Activated CD4-positive, alpha-beta T cell treated with anti-CD3 and anti-CD28 coated beads, Interleukin-2, Interleukin-4, amounts not matched to agents 100 ng/mL and 50 ng/mL, durations not matched to agents 16 hours and 8 hours (primary cell): ENCODE measurements at regions not wholly inside any gene's neighbourhood (a gene's known extent, or its start where the extent isn't known, plus 50 kb on each side); places are given as distances from the start of the nearest gene placed in this dataset.

Experiments used
- DNase-seq: peaks from one replicate; pipeline ENCODE4 v3.0.0-alpha.2; 2020; ENCODE audit warnings: low spot score

DNA sequence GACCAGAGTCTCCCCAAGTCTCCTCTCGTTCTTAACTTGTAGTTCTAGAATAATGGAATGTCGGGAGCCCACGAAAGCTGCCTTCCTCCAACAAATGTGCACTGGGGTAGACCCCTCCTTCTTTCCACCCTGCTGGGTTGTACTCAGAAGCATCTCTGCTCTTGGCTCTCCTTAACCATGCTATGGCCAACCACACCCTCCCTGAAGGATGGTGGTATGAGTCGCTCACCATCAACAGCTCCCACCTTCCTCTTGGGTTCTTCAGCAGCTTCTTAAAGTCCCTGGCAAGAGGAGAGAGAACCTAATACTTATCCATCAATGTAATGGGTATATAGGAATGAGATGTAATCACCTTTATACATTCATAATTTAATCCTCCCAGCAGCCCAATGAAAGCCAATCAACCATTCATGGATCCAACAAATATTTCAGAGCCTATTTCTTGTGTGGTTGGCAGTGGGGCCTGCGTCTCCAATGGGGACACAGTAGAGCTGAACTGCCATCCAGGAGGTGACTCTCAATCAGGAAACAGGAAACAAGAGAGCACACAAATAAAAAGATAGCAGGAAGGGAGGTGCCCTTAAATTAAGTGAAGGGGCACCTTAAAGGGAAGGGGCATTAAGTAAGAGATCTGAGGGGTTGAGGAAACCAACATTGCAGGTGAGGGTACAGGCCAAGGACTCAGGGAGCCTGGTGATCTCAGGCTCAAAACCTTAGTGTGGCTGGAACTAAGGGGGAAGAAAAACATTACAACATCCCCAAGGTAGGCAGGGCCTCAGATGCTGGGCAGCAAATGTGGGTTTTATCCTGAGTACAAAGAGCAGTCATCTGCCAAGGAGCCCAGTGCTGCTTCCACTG is 64.4 kb upstream of the ETS2 start:
- DNase-seq, result no peak

DNA sequence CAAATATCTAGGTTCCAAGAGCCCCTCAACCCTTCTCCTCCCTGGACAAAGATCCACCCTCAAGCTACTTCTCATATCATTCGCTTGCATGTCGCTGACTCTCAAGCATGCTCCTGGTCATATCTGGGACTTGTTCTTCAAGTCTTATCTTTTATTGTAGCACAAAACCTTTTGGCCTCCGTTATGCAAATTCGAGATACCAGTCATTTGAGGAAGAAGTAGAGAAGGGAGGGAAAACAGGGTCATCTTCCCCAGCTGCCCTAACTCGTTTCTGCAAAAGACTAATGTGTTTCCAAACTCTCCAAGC is 63.8 kb upstream of the ETS2 start:
- no peak for DNase-seq

DNA sequence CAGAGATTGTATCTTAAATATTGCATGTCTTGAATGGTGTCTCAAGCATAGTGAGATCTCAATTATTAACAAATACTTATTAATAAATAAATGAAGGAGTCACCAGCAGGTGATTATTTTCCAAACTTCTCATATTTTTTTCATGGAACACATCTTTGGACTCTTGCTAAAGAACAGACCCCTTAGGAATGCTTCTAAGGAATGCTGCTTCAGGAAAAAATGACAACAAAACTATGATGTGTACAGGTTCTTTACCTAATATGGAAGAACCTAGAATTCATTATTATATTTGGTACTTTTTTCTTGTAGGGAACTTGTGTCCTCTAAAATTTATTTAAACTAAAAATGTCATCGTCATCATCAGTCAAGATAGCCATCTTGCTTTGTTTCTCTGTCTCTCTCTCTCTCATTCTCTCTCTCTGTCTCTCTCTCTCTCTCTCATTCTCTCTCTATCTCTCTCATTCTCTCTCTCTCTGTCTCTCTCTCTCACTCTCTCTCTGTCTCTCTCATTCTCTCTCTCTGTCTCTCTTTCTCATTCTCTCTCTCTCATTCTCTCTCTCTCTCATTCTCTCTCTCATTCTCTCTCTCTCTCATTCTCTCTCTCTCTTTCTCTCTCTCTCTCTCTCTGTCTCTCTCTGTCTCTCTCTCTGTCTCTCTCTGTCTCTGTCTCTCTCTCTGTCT is 63.0 kb upstream of the ETS2 start:
- no peak for DNase-seq

DNA sequence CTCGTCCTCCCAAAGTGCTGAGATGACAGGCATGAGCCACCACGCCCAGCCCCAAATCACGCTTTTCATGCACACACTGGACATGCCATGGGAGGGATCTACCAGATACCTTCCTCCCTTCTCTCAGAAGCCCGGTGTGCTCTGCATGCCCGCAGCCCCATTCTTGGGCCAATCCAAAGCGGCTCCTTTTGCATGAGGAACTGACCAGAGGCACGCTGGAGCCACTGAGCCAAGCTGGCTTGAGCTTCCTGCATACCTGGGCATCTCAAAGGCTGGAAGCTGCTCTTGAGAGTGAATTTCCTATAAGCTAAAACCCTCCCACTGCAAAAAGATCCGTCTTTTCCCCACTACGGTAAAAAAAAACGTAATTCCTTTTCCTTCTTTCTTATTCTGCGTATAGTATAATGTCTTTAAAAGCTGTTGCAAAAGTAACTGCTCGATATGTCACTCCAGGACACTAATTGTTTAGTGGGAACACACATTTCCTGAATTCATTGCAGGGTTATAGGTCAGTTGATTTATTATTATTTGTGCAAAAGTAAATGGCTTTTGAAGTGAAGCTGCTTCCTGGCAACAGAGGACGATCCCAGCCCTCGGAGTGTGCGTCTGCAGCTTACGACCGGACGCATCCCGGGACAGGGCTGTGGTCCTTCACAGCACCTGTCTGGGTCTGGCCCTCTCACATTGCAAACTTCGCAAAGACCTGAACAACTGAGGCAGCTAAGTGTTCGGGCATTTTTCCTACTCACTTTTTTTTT is 61.8 kb upstream of the ETS2 start:
- no peak for DNase-seq

DNA sequence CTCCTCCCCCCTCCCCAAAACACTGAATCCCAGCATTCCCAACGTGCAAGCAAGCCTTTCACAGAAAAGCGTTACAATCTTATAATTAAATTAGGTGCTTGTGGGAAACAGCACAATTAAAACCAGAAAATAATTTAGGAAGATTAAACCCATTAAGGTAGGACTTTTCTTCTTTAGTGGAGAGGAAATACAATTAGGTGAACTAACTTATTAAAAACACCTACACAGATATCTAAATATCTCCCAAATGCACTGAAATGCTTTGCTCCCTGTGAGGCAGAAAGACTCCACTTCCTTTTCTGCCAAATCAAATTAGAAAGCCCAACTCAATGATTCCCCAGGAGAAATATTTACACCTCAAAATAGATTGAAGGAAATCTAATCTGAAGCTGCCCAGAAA is 60.9 kb upstream of the ETS2 start:
- DNase-seq, result no peak

DNA sequence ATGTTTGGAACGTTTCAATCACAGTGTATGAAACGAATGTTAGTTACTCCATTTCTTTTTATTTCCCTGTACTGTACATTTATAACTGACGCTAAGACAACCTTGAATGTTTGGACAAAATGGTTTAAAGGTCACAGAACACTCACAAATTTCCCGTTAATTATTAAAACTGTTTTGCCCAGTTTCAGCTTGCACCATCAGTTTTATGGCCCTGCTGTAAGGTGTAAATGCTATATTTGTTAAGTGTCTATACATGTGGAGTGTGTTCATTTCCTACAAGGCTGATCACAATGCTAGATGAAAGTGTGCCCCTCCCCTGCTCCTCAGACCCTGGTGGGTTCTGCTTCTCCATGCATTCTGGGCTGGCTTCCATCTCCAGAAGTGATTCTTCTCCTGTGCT is 57.9 kb upstream of the ETS2 start:
- DNase-seq, result no peak

DNA sequence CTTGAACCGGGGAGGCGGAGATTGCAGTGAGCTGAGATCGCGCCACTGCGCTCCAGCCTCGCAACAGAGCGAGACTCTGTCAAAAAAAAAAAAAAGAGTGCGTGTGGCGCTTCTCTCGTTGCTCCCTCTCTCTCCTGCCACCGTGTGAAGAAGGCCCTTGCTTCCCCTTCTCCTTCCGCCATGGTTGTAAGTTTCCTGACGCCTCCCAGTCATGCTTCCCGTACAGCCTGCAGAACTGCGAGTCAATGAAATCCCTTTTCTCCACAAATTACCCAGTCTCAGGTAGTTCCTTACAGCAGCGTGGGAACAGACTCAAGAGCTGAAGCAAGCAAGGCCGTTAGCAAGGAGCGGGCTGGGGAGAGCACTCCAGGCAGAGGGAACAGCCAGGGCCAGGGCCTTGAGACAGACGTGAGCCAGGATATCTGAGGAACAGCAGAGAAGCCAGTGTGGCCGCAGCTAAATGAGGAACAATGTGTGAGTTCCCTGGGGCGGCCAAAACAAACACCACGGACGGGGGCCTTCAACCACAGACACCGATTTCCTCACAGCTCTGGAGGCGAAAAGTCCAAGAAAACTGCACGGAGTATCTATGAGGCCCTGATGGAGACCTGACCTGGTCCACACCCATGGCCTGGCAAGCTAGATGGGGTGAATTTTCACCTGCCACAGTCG is 54.2 kb upstream of the ETS2 start:
- no peak for DNase-seq

DNA sequence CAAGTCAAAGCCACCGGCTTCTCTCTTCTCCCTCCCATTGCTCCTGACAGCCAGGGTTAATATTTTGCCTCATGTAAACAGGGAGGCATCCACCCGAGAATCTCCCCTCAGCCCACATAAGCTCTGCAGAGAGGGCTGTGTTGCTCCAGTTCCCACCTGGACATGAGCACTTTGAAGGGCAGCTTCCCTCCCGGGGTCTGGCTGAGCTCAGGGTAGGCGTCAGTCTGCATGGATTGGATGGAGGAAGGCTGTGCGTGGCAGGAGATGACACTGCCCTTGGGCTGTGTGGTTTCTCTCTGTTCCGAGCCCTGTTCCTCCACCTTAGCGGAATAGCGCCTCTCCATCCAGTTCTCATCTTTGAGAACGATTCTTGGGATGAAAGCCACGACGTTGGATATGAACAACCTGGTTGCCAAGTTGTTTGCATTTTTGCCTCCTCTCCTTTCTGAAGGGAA is 53.7 kb upstream of the ETS2 start:
- no peak for DNase-seq

DNA sequence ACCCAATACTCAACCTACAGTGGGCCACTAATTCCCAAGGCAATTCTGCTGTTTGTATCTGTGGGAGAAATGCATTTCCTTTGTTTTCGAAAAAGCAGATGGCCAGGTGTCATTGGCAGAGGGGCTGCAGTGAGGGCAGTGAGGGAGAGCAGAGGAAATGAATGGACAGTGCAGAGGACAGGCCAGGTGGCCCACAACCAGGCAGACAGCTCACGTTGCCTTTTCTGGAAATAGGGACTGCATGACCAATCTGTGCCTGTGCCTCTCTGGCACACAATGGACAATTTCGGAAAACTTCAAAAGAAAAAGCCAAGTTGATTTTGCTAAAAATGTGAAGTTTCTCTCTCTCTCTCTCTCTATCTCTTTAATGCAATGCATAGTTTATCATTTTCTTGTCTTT is 52.6 kb upstream of the ETS2 start:
- no peak for DNase-seq

DNA sequence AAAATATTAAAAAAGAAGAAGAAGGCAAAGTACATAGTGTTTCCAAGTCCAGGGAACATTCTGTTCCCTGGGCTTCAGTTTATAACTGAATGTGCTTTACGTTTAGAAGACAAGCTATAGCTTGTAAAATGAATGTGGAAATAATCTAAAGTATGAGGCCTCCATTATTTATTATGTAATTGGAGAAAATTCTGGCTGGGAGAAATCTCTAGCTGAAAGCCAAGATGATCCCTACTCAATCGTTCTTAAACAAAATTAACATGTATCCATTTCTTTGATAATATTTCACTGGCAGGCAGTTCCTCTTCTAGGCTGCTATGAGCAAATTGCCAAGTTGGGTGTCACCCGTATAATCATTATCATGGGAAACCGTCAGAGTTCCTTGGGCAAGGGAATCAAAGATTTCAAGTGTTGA is 52.2 kb upstream of the ETS2 start:
- DNase-seq, result no peak
